ENCODE measurements at regions not wholly inside any gene's neighbourhood (a gene's known extent, or its start where the extent isn't known, plus 50 kb on each side); places are given as distances from the start of the nearest gene placed in this dataset.

DNA sequence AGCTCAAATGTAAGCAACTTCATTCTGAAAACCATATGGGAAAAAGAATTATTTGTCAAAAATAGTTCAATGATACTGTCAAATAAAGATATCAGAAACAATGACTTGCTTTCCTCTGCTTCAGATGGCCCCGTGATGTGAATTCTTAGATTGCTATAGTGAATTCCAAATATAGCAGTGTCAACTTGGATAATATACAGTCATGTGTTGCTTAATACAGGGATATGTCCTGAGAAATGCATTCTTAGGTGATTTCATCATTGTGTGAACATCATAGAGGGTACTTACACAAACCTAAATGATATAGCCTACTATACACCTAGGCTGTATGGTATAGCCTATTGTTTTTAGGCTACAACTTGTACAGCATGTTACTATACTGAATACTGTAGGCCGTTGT lies 108.7 kb upstream of the MIS18BP1 start (continued):
- TF ChIP-seq, protein P1, sequence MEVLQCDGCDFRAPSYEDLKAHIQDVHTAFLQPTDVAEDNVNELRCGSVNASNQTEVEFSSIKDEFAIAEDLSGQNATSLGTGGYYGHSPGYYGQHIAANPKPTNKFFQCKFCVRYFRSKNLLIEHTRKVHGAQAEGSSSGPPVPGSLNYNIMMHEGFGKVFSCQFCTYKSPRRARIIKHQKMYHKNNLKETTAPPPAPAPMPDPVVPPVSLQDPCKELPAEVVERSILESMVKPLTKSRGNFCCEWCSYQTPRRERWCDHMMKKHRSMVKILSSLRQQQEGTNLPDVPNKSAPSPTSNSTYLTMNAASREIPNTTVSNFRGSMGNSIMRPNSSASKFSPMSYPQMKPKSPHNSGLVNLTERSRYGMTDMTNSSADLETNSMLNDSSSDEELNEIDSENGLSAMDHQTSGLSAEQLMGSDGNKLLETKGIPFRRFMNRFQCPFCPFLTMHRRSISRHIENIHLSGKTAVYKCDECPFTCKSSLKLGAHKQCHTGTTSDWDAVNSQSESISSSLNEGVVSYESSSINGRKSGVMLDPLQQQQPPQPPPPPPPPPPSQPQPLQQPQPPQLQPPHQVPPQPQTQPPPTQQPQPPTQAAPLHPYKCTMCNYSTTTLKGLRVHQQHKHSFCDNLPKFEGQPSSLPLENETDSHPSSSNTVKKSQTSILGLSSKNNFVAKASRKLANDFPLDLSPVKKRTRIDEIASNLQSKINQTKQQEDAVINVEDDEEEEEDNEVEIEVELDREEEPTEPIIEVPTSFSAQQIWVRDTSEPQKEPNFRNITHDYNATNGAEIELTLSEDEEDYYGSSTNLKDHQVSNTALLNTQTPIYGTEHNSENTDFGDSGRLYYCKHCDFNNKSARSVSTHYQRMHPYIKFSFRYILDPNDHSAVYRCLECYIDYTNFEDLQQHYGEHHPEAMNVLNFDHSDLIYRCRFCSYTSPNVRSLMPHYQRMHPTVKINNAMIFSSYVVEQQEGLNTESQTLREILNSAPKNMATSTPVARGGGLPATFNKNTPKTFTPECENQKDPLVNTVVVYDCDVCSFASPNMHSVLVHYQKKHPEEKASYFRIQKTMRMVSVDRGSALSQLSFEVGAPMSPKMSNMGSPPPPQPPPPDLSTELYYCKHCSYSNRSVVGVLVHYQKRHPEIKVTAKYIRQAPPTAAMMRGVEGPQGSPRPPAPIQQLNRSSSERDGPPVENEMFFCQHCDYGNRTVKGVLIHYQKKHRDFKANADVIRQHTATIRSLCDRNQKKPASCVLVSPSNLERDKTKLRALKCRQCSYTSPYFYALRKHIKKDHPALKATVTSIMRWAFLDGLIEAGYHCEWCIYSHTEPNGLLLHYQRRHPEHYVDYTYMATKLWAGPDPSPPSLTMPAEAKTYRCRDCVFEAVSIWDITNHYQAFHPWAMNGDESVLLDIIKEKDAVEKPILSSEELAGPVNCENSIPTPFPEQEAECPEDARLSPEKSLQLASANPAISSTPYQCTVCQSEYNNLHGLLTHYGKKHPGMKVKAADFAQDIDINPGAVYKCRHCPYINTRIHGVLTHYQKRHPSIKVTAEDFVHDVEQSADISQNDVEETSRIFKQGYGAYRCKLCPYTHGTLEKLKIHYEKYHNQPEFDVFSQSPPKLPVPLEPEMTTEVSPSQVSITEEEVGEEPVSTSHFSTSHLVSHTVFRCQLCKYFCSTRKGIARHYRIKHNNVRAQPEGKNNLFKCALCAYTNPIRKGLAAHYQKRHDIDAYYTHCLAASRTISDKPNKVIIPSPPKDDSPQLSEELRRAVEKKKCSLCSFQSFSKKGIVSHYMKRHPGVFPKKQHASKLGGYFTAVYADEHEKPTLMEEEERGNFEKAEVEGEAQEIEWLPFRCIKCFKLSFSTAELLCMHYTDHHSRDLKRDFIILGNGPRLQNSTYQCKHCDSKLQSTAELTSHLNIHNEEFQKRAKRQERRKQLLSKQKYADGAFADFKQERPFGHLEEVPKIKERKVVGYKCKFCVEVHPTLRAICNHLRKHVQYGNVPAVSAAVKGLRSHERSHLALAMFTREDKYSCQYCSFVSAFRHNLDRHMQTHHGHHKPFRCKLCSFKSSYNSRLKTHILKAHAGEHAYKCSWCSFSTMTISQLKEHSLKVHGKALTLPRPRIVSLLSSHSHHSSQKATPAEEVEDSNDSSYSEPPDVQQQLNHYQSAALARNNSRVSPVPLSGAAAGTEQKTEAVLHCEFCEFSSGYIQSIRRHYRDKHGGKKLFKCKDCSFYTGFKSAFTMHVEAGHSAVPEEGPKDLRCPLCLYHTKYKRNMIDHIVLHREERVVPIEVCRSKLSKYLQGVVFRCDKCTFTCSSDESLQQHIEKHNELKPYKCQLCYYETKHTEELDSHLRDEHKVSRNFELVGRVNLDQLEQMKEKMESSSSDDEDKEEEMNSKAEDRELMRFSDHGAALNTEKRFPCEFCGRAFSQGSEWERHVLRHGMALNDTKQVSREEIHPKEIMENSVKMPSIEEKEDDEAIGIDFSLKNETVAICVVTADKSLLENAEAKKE (CRISPR knock-in tag; IDR thresholded peaks at IDR 0.05) = no peak
- TF ChIP-seq CREB1 (CRISPR knock-in tag; IDR thresholded peaks at IDR 0.05; ENCODE audit: low read depth) (no peak), ZNF331 (CRISPR knock-in tag; IDR thresholded peaks at IDR 0.05; ENCODE audit: low read depth) (no peak)
- TF ChIP-seq, protein P2, sequence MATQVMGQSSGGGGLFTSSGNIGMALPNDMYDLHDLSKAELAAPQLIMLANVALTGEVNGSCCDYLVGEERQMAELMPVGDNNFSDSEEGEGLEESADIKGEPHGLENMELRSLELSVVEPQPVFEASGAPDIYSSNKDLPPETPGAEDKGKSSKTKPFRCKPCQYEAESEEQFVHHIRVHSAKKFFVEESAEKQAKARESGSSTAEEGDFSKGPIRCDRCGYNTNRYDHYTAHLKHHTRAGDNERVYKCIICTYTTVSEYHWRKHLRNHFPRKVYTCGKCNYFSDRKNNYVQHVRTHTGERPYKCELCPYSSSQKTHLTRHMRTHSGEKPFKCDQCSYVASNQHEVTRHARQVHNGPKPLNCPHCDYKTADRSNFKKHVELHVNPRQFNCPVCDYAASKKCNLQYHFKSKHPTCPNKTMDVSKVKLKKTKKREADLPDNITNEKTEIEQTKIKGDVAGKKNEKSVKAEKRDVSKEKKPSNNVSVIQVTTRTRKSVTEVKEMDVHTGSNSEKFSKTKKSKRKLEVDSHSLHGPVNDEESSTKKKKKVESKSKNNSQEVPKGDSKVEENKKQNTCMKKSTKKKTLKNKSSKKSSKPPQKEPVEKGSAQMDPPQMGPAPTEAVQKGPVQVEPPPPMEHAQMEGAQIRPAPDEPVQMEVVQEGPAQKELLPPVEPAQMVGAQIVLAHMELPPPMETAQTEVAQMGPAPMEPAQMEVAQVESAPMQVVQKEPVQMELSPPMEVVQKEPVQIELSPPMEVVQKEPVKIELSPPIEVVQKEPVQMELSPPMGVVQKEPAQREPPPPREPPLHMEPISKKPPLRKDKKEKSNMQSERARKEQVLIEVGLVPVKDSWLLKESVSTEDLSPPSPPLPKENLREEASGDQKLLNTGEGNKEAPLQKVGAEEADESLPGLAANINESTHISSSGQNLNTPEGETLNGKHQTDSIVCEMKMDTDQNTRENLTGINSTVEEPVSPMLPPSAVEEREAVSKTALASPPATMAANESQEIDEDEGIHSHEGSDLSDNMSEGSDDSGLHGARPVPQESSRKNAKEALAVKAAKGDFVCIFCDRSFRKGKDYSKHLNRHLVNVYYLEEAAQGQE (IDR thresholded peaks at IDR 0.05; ENCODE audit: unreplicated experiment) = no peak

DNA sequence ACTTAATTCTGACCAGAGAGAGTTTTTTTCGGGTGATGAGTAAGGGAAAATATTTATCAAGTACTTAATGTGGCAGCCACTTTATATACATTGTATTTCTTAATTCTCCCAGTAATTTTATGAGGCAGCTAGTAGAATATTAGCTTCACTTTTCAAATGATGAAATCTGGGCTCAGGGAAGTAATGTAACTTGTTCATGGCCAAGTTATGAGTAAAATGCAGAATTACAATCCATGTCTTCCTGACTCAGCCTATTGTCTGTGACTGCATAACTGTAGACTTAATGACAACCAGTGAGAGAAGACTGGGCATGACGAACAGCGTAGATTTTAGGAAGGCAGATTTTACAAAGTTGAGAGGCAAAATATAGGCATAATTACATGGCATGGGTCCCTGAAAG lies 106.7 kb upstream of the MIS18BP1 start:
- no peaks in the 10 kb centered on the region for H3K27me3 ChIP-seq (ENCODE audit: insufficient read depth)
- Mint-ChIP-seq H3K4me3 (no peak overlapping the region), H3K27me3 (ENCODE audit: insufficient read depth, low read depth, poor library complexity) (no peaks in the 10 kb centered on the region), H3K27ac (no peak overlapping the region), H3K9me3 (no peaks in the 10 kb centered on the region), H3K4me1 (no peaks in the 10 kb centered on the region), H3K36me3 (ENCODE audit: low read depth) (no peaks in the 10 kb centered on the region)
- no peak overlapping the region for H3K27ac ChIP-seq (ENCODE audit: low read depth)
- ATAC-seq = no peak
- no peaks in the 10 kb centered on the region for H3K9me2 ChIP-seq (ENCODE audit: insufficient read depth)
- H3K4me1 ChIP-seq (ENCODE audit: insufficient read depth) = no peaks in the 10 kb centered on the region
- no peak overlapping the region for H3K4me2 ChIP-seq
- no peak overlapping the region for H2AFZ ChIP-seq
- no peaks in the 10 kb centered on the region for H3K79me2 ChIP-seq (replicated peaks; ENCODE audit: insufficient read depth)
- no peaks in the 10 kb centered on the region for H3K36me3 ChIP-seq (ENCODE audit: insufficient read depth)
- no peak for DNase-seq (ENCODE audit: low spot score)
- H3F3A ChIP-seq (replicated peaks; ENCODE audit: low read depth) = no peaks in the 10 kb centered on the region
- no peak overlapping the region for H3K4me3 ChIP-seq
- H4K20me1 ChIP-seq (replicated peaks; ENCODE audit: insufficient read depth) = no peaks in the 10 kb centered on the region
- TF ChIP-seq ZNF331 (CRISPR knock-in tag; IDR thresholded peaks at IDR 0.05; ENCODE audit: low read depth) (no peak), STAT1 (IDR thresholded peaks at IDR 0.05; ENCODE audit: unreplicated experiment) (no peak)
- TF ChIP-seq, protein P1 (CRISPR knock-in tag; IDR thresholded peaks at IDR 0.05) = no peak

Data from GM23338 (cell line).